HPDE6-E6E7 (cell line): ENCODE measurements at regions not wholly inside any gene's neighbourhood (a gene's known extent, or its start where the extent isn't known, plus 50 kb on each side); places are given as distances from the start of the nearest gene placed in this dataset.

Experiments
- DNase-seq: peaks from one replicate; pipeline ENCODE4 v3.0.0; 2011; ENCODE audit warnings: missing footprints; ENCODE audit errors: extremely low spot score

DNA sequence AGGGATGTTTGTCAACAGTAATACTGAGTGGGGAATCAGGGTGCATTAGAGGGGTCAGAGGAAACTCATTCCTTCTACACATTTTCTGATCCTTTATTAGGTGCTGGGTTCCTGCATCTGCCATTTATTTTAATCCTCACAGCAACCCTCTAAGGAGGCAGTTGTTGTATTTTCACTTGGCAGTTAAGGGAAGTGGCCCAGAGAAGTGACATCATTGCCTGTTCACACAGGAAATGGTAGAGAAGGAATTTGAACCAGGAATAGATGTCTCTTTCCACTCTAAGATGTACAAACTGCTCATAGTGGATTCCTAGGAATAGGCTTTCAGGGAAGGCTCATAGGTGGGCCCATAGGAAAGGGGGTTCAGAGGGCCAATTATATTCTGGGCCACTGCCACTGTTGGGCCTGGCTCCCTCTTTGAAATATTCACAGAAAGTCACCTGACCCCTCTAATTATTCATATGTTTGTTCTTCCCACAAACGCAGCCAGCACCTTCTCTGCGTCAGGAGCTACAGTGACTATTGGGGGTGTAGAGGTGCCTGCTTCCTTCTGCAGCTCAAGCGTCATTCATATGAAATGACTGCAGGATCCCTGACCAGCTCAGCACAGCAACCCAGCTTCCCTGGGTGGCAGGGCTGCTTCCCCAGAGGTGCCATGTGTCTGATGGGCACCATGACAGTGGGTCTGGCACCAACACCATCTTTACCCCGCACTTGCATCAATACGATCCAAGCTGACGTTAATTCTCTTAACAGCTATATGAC, 163.9 kb upstream of the SMAD3 start:
- no peak for DNase-seq

DNA sequence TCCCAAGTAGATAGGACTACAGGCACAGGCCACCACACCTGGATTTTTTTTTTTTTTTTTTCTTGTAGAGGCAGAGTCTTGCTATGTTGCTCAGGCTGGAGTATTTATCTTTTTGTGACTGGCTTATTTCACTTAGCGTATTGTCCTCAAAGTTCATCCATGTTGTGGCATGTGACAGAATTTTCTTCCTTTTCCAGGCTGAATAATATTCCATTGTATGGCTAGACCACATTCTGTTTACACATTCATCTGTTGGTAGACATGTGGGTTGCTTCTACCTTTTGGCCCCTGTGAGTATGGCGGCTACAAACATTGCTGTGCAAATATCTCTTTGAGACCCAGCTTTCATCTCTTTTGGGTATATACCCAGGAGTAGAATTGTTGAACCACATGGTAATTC, 160.2 kb upstream of the SMAD3 start:
- DNase-seq = no peak

DNA sequence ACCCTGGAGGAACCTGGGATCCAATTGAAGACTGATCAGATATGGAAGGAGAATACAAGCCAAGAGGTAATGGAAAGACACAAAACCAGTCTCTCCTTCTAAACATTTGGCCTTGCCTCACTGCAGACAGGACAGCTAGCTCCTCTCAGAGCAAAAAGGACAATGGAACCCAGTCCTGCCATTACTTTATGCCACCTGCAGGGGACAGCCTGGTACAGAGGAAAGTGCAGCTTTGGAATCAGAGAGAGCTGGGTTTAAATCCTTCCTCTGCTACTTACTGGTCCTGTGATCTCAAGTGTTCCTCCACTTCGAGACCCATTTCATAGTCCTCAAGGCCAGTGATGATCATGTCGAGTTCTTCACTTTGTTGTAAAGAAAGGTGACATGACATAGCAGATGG, 159.4 kb upstream of the SMAD3 start:
- no peak for DNase-seq

DNA sequence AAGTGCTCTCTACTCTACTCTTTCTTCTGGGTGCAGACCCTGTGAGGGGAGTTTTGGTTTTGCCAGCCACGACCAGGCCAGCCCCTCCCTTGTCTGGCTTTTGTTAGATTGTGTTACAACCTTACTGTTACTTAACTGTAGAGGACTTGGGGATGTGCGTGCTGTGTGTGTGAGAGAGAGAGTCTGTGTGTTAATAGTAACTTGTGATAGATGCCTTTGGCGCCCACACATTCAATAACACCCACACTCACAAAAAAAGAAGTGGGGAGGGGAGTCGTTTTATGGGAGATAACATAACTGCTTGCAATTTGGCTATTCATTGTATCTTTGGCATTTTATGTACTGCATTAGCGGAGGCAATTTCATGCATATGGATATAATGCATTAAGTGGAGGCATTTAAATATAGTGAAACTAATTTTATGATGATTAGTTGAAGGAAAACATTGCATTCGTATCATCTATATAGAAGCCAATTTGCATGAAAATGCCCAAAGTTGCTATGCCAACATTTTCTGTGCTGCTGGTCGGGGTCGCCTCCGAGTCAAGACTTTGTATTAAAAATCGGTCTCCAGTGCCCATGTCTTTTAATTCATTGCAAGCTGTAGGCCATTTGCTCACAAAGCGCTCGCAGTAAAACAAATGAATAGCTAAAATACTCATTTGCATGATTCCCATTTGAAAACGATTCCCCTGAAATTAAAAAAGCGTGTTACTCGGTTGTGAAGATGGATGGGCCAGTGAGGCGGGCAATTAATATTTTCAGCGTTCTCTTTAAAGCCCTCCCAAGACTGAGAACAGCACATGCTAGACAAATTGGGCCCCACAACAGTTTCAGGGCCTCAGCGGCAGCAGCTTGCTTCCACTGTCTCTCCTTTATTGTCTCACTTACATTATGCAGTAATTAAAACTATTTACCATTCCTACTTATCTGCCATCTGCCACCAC, 158.5 kb upstream of the SMAD3 start:
- DNase-seq = no peak

DNA sequence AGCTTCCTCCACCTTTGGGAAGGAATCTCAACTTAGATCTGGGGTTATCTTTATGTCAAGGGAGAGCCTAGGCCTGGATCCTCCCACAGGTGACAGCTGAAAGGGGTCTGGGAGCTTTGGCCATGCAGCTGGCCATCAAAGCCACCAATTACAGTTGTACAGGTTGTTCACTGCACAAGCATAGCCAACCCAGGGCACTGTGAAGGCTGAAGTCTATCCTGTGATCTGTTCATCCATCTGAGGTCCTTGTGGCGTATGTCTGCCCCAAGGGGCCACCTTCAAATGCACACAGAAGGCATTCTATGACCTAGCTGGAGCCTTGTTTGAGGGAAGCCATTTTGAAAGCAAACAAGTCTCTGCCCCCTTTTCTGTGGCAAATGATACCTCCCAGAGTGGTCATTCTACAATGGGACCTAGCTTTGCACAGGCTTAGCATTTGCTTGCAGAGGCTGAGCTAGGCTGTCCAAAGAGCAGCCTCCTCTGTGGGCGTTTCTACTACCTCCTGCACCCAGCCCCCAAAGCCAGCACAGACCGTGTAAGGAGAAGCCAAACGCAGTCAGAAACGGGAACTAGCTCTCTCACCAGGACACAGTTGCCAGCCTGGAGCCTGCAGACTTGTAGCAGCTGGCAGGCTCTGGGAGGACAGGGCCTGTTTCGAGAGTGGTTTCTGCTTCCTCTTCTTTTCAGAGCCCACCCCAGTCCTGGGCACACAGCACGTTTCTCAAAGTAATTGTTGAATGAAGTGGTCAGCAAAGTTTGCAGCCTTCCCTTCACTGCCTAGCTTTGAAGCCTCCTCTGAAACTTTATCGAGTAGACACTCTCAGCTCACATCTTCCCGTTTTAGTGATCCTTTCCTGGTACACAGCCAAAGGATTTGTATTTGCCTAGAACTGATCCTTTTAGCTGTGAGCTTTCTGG, 157.3 kb upstream of the SMAD3 start:
- no peak for DNase-seq

DNA sequence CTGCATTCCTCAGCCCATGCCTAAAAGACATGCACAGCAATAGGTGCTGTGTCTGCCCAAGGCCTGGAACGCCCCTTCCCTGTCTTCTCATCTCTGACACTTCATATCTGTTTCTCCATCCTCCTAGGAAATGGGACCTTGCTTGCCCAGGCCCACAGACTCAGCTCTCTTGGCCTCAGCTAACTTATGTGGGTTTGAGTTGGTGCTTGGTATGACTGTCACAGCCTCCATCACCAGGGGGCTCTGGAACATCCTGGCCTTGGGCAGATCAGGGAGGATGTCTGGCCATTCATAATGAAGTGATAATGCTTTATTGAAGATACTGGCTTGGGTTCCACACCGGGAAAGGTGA, 156.7 kb upstream of the SMAD3 start:
- DNase-seq = no peak

DNA sequence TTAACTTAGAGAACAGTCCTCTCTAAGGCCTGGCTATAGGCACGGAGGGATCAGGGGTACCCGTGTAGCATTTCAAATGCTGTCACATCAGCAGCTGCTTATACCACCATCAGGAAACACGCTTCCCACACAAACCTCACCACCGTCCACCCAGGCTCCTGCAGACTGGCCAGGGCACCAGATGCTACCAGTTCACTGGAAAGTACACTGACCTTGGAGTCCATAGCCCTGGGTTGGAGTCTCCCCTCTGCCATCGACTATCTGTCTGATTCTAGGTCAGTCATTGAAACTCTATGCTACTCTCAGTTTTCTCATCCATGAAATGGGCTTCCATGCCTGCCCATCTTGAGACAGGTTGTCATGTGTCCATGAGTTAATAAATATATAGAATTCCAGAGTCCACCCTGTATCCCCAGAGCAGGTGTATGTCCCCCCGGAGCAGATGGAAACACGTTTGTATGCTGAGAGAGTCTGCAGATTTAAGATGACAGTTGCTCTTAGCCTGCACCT, 156.0 kb upstream of the SMAD3 start:
- DNase-seq = no peak

DNA sequence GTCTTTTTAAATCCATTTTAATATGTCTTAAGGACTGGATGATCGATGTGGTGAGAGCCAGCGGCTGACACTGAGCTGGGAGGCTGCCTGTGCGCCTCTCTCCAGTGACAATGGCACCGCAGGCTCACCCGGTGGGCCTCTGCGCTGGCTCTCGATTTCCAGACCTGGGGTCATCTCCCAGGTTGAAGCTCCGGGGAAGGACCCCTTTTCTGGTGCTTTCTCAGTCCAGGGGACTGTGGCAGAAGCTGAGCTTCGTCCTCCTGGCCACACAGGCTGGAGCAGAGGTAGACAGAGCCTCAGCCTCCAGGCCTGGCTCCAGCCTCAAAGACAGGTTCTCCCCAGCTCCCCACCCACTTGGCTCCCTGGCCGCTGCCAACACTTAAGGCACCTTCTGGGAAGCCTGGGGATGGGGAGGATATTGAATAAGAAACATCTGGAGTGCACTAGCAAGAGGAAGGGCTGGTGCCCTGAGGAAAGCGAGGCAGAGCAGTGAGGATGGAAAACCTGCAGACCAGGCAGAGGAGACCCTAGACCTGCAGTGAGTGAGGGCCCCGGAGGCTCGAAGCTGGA, 154.2 kb upstream of the SMAD3 start:
- no peak for DNase-seq

DNA sequence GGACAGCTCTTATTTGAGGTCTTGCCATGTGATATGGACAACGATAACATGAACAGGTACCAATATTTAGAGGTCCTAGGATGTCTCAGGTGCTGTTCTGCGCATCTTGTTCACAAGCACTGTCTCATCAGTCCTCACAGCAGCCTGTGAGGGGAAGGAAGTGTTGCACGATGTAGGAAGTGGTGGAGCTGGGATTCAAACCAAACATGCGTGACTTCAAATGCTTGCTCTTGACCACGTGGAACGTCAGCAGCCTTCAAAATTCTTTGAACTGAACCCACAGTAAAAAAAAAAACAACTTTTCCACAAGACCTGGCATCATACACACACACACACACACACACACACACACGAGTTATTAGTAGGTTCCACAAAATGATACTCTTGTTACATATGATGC, 153.4 kb upstream of the SMAD3 start:
- no peak for DNase-seq

DNA sequence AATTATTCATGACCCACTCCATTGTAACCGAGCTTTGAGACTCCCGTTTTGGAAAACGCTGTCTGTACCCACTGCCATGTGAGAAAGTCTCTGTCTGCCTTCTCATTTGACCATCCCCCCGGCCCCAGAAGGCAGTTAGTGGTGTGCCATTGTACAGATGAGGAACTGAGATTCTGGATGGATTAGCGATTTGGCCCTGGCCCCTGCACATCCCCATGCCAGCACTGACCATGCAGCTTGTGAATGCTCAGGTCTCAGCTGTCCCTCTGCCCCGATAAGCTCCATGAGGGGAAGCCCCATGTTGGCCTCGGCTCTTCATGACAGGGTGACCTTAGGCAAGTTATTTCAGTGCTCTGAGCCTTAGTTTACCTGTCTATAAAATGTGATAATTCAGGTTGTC, 153.0 kb upstream of the SMAD3 start:
- DNase-seq = no peak

DNA sequence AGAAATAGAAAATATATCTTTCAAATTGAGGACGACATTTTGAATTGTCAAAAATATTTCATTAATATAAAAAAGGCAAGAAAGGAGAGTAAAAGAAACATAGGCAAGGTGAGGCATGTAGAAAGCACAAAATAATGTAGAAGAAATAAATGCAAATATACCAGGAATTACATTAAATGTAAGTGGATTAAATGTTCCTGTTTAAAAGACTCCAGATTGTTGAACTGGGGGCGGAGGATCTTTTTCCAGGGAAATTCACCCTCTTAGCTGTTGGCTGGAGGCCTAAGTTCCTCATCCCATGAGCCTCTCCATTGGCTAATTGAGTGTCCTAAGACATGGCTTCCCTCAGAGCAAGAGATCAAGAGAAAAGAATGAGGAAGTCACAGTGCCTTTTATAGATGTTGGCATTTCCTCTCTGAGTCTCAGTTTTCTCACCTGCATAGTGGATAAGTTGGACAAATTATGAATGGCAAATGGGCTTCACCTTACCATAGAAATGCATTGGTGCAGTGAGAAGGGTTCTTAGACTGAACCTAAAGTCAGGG, 147.4 kb upstream of the SMAD3 start:
- DNase-seq = no peak

DNA sequence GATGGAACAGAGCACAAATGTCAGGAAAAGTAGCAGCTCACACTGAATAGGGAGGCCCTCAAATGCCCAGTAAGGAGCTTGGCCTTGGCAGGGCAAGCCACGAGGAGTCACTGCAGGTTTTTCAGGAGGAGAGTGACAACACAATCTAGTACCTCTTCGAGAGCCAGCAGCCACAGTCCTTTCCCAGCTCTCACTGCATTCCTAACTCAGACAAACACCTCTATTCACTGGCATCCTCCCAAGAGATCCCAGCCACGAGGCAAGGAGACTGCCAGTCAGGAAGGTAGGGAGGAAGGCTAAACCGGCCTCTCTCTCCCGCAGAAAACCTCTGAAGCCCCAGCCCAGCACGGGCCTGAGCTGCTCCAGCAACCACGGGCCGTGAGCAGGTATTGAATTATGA, 146.0 kb upstream of the SMAD3 start:
- DNase-seq = no peak

DNA sequence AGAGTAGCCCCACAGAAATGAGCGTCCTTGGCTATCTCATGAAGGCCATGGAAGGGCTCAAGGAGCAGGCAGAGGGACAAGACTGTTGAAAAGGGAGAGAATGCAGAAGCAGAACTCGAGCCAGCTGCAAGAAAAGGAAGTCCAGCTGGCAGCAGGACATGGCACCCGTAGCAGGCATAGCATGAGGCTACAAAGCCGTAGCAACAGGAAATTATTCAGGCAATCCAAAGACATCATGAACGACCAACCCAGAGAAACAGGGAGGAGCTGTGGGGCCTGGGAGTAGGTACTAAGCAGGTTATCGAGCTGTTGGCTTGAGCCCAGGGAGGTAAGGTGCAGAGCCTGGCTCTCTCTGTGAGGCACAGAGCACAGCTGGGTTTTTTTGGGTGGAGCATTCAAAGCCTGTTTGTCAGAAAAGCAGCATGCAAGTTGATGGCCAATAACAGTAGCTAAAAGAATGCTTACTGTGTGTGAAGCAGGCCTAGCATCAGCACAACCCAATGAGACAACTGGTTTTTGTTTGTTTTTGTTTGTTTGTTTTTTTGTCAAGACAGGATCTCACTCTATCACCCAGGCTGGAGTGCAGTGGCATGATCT, 144.0 kb upstream of the SMAD3 start:
- DNase-seq = no peak

DNA sequence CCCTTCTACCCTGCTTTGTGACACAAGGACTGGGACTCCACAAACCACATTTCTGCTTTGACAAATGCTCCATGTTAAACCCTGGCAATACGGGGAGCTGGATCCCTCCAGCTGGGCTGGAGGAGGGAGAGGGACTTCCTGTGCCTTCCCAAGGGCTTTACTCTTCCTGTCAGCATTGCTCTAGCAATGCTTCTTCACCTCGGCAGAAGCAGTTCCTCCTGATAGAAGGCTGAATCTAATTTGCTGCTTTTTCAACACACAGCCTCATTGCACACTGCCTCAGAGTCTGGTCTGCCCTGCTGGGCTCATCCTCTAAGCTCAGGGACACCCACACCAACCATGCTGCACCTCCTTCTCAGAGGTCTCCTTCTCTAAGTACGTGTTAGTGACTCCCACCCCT, 142.8 kb upstream of the SMAD3 start:
- no peak for DNase-seq

DNA sequence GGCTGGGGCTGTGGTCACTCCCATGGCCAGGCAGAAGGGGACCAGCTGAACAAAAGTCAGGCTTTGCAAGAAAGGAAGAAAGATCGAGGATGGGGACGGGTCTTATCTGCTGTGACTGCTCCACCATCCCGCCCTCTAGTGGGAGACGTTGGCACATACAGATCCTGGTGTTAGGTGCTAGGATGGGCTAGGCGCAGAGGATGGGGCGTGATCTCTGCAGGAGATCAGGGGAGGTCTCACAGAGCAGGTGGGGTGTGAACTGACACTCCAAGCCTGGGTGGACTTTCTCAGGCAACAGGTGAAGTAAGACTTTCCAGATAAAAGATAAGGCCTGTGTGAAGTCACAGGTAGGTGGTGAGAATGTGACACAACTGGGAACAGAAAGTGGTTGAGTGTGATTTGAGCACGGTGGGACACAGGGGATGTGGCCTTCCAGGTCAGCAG, 141.9 kb upstream of the SMAD3 start:
- DNase-seq = no peak

DNA sequence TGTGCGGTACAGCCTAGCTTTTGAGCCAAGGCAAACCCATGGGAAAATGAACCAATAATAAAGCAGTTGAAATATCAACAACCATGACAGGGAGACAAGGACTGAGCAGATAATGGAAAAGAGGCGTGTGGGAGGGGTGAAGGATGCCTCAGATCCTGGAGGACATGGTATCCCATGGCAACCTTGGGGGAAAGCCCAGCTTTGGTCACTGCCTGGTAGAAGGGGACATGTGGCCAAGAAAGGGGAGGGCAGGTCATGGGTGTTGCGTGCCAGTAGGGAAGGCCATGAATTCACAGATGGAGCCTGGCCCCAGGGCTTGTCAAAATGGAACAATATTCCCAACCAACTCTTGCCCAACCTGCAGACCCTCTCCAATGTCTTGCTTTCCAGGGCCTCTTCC, 140.5 kb upstream of the SMAD3 start:
- DNase-seq = no peak

DNA sequence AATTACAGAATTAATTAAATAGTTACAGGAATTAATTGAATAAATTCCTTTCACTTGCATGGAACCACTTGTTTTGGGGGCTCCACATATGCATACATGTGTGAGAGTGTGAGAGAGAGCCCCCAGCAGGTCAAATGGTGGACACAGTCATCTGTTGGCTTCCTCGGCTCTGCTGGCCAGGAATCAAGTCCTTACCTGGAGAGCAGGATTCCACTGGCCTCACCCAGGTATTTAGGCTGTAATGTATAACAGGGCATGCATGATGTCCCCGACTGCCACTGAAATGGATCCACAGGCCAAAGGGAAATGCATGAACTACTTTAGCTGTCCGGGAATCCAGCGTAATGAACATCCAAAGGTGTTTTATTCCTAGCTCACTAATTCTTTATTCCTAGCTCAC, 139.7 kb upstream of the SMAD3 start:
- no peak for DNase-seq

DNA sequence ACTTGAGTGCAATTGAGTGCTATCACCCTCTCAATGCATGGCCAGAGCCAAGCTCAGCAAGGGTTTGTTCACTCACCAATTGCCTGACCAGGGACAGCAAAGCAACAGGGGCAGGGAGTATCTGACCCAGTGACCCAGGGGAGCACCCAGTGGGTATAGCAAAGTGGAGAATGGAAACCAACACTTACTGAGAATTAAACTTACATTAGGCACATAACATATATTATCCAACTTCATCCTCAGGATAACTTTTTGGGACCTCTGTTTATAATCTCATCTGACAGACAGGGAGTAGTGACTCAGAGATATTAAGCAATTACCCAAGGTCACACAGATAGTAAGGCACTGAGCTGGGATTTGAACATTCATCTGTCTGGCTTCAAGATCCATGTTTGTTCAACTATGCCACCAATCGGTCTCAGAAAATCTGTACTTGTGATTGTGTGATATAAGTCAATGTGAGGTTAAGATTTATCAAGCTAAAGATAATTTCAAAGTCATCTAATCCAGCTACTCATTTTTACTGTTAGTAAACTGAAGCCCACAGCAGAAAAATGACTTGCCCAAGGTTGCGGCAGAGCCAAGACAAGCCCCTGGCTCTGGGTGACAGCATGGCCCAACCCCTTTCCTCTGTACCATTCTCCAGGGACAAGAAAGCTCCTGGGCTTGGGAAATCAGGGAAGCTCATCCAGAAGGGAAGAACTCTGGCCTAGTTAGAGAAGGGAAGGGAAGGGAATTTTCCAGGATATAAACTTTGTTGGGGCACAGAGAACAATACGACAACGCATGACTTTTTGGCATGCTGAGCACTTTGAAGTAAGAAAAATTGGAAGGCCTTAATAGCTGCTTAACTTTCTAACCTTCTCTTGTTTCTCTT, 138.0 kb upstream of the SMAD3 start:
- no peak for DNase-seq

DNA sequence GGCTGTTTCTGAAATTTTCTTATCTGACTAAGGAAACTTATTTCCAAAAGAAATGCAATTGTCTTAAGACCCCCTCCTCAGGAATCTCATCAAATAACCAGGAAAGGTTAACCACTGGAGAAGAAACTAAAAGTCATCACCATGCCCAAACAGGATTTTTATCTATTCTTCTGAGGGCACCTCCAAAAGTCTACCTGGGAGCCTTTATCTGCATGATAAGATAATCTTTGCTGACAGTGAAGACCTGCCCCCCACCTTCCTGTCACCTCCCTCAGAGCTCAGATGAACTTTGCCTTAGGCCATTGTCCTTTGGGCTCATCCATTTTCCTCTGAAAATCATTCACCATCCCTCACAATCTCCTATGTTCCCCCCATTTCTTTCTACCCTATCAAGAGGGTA, 137.3 kb upstream of the SMAD3 start:
- no peak for DNase-seq

DNA sequence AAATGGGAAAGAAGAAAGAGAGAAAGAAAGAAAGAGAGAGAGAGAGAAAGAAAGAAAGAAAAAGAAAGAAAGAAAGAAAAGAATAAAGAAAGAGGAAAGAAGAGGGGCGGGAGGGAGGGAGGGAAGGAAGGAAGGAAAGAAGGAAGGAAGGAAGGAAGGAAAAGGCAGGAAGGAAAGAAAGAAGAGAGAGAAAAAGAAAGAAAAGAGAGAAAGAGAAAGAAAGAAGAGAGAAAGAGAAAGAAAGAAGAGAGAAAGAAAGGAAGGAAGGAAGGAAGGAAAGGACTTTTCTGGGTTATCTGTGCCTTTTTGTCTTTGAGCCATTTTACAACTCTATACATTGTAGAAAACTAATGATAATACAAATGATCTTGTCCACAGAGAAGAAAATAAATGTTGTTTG, 136.6 kb upstream of the SMAD3 start:
- no peak for DNase-seq
